ENCODE measurements at regions not wholly inside any gene's neighbourhood (a gene's known extent, or its start where the extent isn't known, plus 50 kb on each side); places are given as distances from the start of the nearest gene placed in this dataset.

GRCh38 chr13:109383683-109384082, 402.7 kb downstream of the IRS2 start:
- no CpG with 5 or more reads among the region's 1 CpG for WGBS, 2 donors (ENCODE audit: extremely low coverage in 2 of 2, insufficient read length in 2 of 2, insufficient replicate concordance in 1 of 2)
- H3K36me3 ChIP-seq (replicated peaks in 1 of 2; ENCODE audit: control insufficient read depth in 2 of 2, insufficient read depth in 2 of 2, low read length in 2 of 2), result no peaks in the 10 kb centered on the region
- DNase-seq (ENCODE audit: low spot score), result no peak

GRCh38 chr13:109381546-109382180, 404.7 kb downstream of the IRS2 start:
- Histone ChIP-seq H3K9me3 (replicated peaks in 1 of 2; ENCODE audit: control insufficient read depth in 2 of 2, insufficient read depth in 1 of 2, low read depth in 1 of 2, low read length in 2 of 2) (no peaks in the 10 kb centered on the region), H4K91ac (ENCODE audit: low read depth, low read length, poor library complexity) (no peak overlapping the region), H2AFZ (ENCODE audit: low read length) (no peak overlapping the region), H3K9ac (ENCODE audit: low read depth, low read length, poor library complexity) (no peak overlapping the region), H3K14ac (ENCODE audit: low read length) (no peak overlapping the region), H3K4ac (ENCODE audit: low read length) (no peak overlapping the region), H3K4me3 (ENCODE audit: low read length in 2 of 2) (no peak overlapping the region), H3K18ac (ENCODE audit: low read length) (no peak overlapping the region), H2AK5ac (ENCODE audit: low read depth, low read length) (no peak overlapping the region), H3K27ac (replicated peaks; ENCODE audit: low read length) (no peak overlapping the region), H3K36me3 (replicated peaks in 1 of 2; ENCODE audit: control insufficient read depth in 2 of 2, insufficient read depth in 2 of 2, low read length in 2 of 2) (no peaks in the 10 kb centered on the region), H4K8ac (ENCODE audit: low read depth, low read length) (no peak overlapping the region), H2BK5ac (ENCODE audit: low read length) (no peak overlapping the region), H3K4me2 (ENCODE audit: insufficient read depth, low read length, poor library complexity, severe bottlenecking) (no peak overlapping the region), H3K27me3 (ENCODE audit: control insufficient read depth in 3 of 3, insufficient read depth in 3 of 3, low read depth in 1 of 3, low read length in 3 of 3) (no peaks in the 10 kb centered on the region), H3K23ac (ENCODE audit: low read depth, low read length, poor library complexity) (no peak overlapping the region), H2BK12ac (ENCODE audit: low read length) (no peak overlapping the region), H3K4me1 (ENCODE audit: control insufficient read depth in 2 of 2, insufficient read depth in 1 of 2, low read depth in 1 of 2, low read length in 2 of 2) (peaks cover 0 to 4% of the 10 kb centered on the region in 2 donors), H2BK120ac (ENCODE audit: low read depth, low read length) (no peak overlapping the region), H2BK15ac (ENCODE audit: low read length) (no peak overlapping the region), H3K79me1 (ENCODE audit: low read depth, low read length) (peaks cover 2% of the 10 kb centered on the region)
- no CpG with 5 or more reads among the region's 5 CpGs for WGBS, 2 donors (ENCODE audit: extremely low coverage in 2 of 2, insufficient read length in 2 of 2, insufficient replicate concordance in 1 of 2)
- DNase-seq (ENCODE audit: low spot score), result no peak

More at GRCh38 chr13:109383683-109384082, 402.7 kb downstream of the IRS2 start:
- Histone ChIP-seq H2AFZ (ENCODE audit: low read length) (no peak overlapping the region), H3K9ac (ENCODE audit: low read depth, low read length, poor library complexity) (no peak overlapping the region), H3K18ac (ENCODE audit: low read length) (no peak overlapping the region), H3K4me2 (ENCODE audit: insufficient read depth, low read length, poor library complexity, severe bottlenecking) (no peak overlapping the region), H3K9me3 (replicated peaks in 1 of 2; ENCODE audit: control insufficient read depth in 2 of 2, insufficient read depth in 1 of 2, low read depth in 1 of 2, low read length in 2 of 2) (no peaks in the 10 kb centered on the region), H2BK5ac (ENCODE audit: low read length) (no peak overlapping the region), H4K91ac (ENCODE audit: low read depth, low read length, poor library complexity) (no peak overlapping the region), H3K14ac (ENCODE audit: low read length) (no peak overlapping the region), H3K4ac (ENCODE audit: low read length) (no peak overlapping the region), H3K4me1 (ENCODE audit: control insufficient read depth in 2 of 2, insufficient read depth in 1 of 2, low read depth in 1 of 2, low read length in 2 of 2) (peaks cover 0 to 4% of the 10 kb centered on the region in 2 donors), H3K4me3 (ENCODE audit: low read length in 2 of 2) (no peak overlapping the region), H2BK12ac (ENCODE audit: low read length) (no peak overlapping the region), H4K8ac (ENCODE audit: low read depth, low read length) (no peak overlapping the region), H2BK120ac (ENCODE audit: low read depth, low read length) (no peak overlapping the region), H3K27me3 (ENCODE audit: control insufficient read depth in 3 of 3, insufficient read depth in 3 of 3, low read depth in 1 of 3, low read length in 3 of 3) (no peaks in the 10 kb centered on the region), H3K23ac (ENCODE audit: low read depth, low read length, poor library complexity) (no peak overlapping the region), H3K79me1 (ENCODE audit: low read depth, low read length) (peaks cover 2% of the 10 kb centered on the region), H3K27ac (replicated peaks; ENCODE audit: low read length) (no peak overlapping the region), H2BK15ac (ENCODE audit: low read length) (no peak overlapping the region), H2AK5ac (ENCODE audit: low read depth, low read length) (no peak overlapping the region)

DNA sequence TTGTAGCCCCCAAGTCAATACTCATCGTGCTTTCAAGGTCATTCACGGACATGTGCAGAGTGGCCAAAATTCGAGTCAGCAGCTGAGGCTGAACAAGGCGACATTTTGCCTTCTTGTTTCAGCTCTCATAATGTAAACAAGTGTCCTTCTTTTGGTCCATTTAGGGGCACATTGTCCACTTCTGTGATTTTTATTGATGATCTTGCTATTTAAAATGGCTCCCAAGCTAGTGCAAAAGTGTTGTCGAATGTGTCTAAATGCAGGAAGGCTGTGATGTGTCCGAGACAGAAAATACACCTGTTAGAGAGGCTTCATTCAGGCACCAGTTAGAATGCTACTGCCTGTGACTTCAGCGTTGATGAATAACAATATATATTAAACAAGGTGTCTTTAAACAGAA, 405.9 kb downstream of the IRS2 start:
- H3K36me3 ChIP-seq (replicated peaks in 1 of 2; ENCODE audit: control insufficient read depth in 2 of 2, insufficient read depth in 2 of 2, low read length in 2 of 2), result no peaks in the 10 kb centered on the region
- H4K8ac ChIP-seq (ENCODE audit: low read depth, low read length), result no peak overlapping the region
- no peak overlapping the region for H2BK5ac ChIP-seq (ENCODE audit: low read length)
- no CpG with 5 or more reads among the region's 7 CpGs for WGBS, 2 donors (ENCODE audit: extremely low coverage in 2 of 2, insufficient read length in 2 of 2, insufficient replicate concordance in 1 of 2)
- H2AK5ac ChIP-seq (ENCODE audit: low read depth, low read length), result no peak overlapping the region
- no peak overlapping the region for H2BK120ac ChIP-seq (ENCODE audit: low read depth, low read length)
- H2BK12ac ChIP-seq (ENCODE audit: low read length), result no peak overlapping the region
- H2AFZ ChIP-seq (ENCODE audit: low read length), result no peak overlapping the region
- H3K14ac ChIP-seq (ENCODE audit: low read length), result no peak overlapping the region
- H2BK15ac ChIP-seq (ENCODE audit: low read length), result no peak overlapping the region
- H4K91ac ChIP-seq (ENCODE audit: low read depth, low read length, poor library complexity), result no peak overlapping the region
- H3K23ac ChIP-seq (ENCODE audit: low read depth, low read length, poor library complexity), result no peak overlapping the region
- no peak overlapping the region for H3K4me3 ChIP-seq (ENCODE audit: low read length in 2 of 2)
- H3K4me1 ChIP-seq (ENCODE audit: control insufficient read depth in 2 of 2, insufficient read depth in 1 of 2, low read depth in 1 of 2, low read length in 2 of 2), result peaks cover 0 to 4% of the 10 kb centered on the region in 2 donors
- no peak for DNase-seq (ENCODE audit: low spot score)
- H3K4me2 ChIP-seq (ENCODE audit: insufficient read depth, low read length, poor library complexity, severe bottlenecking), result no peak overlapping the region
- H3K27me3 ChIP-seq (ENCODE audit: control insufficient read depth in 3 of 3, insufficient read depth in 3 of 3, low read depth in 1 of 3, low read length in 3 of 3), result no peaks in the 10 kb centered on the region
- no peaks in the 10 kb centered on the region for H3K9me3 ChIP-seq (replicated peaks in 1 of 2; ENCODE audit: control insufficient read depth in 2 of 2, insufficient read depth in 1 of 2, low read depth in 1 of 2, low read length in 2 of 2)
- no peak overlapping the region for H3K27ac ChIP-seq (replicated peaks; ENCODE audit: low read length)
- no peak overlapping the region for H3K4ac ChIP-seq (ENCODE audit: low read length)
- H3K9ac ChIP-seq (ENCODE audit: low read depth, low read length, poor library complexity), result no peak overlapping the region
- H3K79me1 ChIP-seq (ENCODE audit: low read depth, low read length), result peaks cover 2% of the 10 kb centered on the region
- H3K18ac ChIP-seq (ENCODE audit: low read length), result no peak overlapping the region

GRCh38 chr13:109379930-109380329, 406.5 kb downstream of the IRS2 start:
- Histone ChIP-seq H3K14ac (ENCODE audit: low read length) (no peak overlapping the region), H3K9me3 (replicated peaks in 1 of 2; ENCODE audit: control insufficient read depth in 2 of 2, insufficient read depth in 1 of 2, low read depth in 1 of 2, low read length in 2 of 2) (no peaks in the 10 kb centered on the region), H2BK12ac (ENCODE audit: low read length) (no peak overlapping the region), H3K18ac (ENCODE audit: low read length) (no peak overlapping the region), H3K27ac (replicated peaks; ENCODE audit: low read length) (no peak overlapping the region), H3K9ac (ENCODE audit: low read depth, low read length, poor library complexity) (no peak overlapping the region), H4K91ac (ENCODE audit: low read depth, low read length, poor library complexity) (no peak overlapping the region), H2AFZ (ENCODE audit: low read length) (no peak overlapping the region), H3K4me1 (ENCODE audit: control insufficient read depth in 2 of 2, insufficient read depth in 1 of 2, low read depth in 1 of 2, low read length in 2 of 2) (peaks cover 0 to 4% of the 10 kb centered on the region in 2 donors), H2AK5ac (ENCODE audit: low read depth, low read length) (no peak overlapping the region), H3K4me3 (ENCODE audit: low read length in 2 of 2) (no peak overlapping the region), H2BK120ac (ENCODE audit: low read depth, low read length) (no peak overlapping the region), H3K4ac (ENCODE audit: low read length) (no peak overlapping the region), H3K79me1 (ENCODE audit: low read depth, low read length) (peaks cover 1% of the 10 kb centered on the region), H3K23ac (ENCODE audit: low read depth, low read length, poor library complexity) (no peak overlapping the region), H2BK5ac (ENCODE audit: low read length) (no peak overlapping the region), H2BK15ac (ENCODE audit: low read length) (no peak overlapping the region), H3K4me2 (ENCODE audit: insufficient read depth, low read length, poor library complexity, severe bottlenecking) (no peak overlapping the region), H3K36me3 (replicated peaks in 1 of 2; ENCODE audit: control insufficient read depth in 2 of 2, insufficient read depth in 2 of 2, low read length in 2 of 2) (no peaks in the 10 kb centered on the region), H4K8ac (ENCODE audit: low read depth, low read length) (no peak overlapping the region), H3K27me3 (ENCODE audit: control insufficient read depth in 3 of 3, insufficient read depth in 3 of 3, low read depth in 1 of 3, low read length in 3 of 3) (no peaks in the 10 kb centered on the region)
- DNase-seq (ENCODE audit: low spot score), result no peak
- no CpG with 5 or more reads among the region's 3 CpGs for WGBS, 2 donors (ENCODE audit: extremely low coverage in 2 of 2, insufficient read length in 2 of 2, insufficient replicate concordance in 1 of 2)

All from neuronal stem cell (in vitro differentiated cells).